ENCODE measurements at regions not wholly inside any gene's neighbourhood (a gene's known extent, or its start where the extent isn't known, plus 50 kb on each side); places are given as distances from the start of the nearest gene placed in this dataset.

DNA sequence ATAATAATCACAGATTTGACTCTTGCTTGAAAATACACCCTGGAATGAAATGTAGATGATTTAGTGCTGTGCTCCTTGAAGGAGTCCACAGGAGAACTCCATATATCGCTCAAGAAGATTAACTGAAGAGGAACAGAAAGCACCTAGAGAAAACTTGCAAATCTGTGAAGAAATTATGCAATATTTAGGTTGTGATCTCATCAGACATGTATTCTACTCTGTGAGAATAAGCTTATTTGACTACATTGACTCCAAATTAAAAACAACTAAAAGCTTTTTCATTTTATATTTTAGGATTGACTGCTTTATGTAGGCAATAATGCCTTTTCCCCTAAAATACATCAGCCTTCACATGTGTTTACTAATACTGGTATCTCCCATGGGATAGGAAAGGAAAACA, 906.6 kb upstream of the LRATD1 start:
- TF ChIP-seq CTCF (conservative IDR thresholded peaks at IDR 0.05): no peak
- TF ChIP-seq ZFX (IDR thresholded peaks at IDR 0.05): no peak

Measured in C4-2B (cell line).